Panc1 (cell line): ENCODE measurements at regions not wholly inside any gene's neighbourhood (a gene's known extent, or its start where the extent isn't known, plus 50 kb on each side); places are given as distances from the start of the nearest gene placed in this dataset.

Experiments used
- ATAC-seq: fragments of 200-7000 bp; cut with Tn5 transposase; 2 replicates; pipeline ENCODE4 v1.9.1; 2020; ENCODE audit warnings: mild to moderate bottlenecking, moderate library complexity
- BruUV-seq: library from RNA; stranded (reverse); fragments of 400-500 nt; replicated peaks from 2 replicates; lab custom pipeline; 2021; lab: Mats Ljungman, UMichigan
- CTCF ChIA-PET: fragments of 300-600 bp; sonication (Branson Sonifier 250); formaldehyde crosslinking; loops from one replicate; lab custom pipeline; 2022; ENCODE audit warnings: antibody characterized with exemption; lab: Charles Lee
- POLR2A ChIA-PET: fragments of 300-600 bp; sonication (Branson Sonifier 250); formaldehyde crosslinking; loops from one replicate; lab custom pipeline; 2022; ENCODE audit warnings: antibody characterized with exemption; lab: Charles Lee
- DNase-seq: peaks from one replicate; pipeline ENCODE4 v3.0.0-alpha.2; 2010; ENCODE audit warnings: low read depth, low spot score
- H3K27ac ChIP-seq: 2 replicates; pipeline ENCODE4 v1.5.1; 2011; ENCODE audit warnings: mild to moderate bottlenecking, low read length, inconsistent platforms
- H3K27me3 ChIP-seq: fragments of 200-500 bp; sonication (Bioruptor generic); 2 replicates; pipeline ENCODE4 v1.6.0; 2014; ENCODE audit warnings: low read length, inconsistent platforms; ENCODE audit not compliant: control insufficient read depth, insufficient read depth
- H3K36me3 ChIP-seq: fragments of 200-500 bp; sonication (Bioruptor generic); 2 replicates; pipeline ENCODE4 v1.5.1; 2014; ENCODE audit warnings: inconsistent platforms, mild to moderate bottlenecking, low read length, moderate library complexity; ENCODE audit not compliant: control insufficient read depth, insufficient read depth
- H3K4me1 ChIP-seq: 2 replicates; pipeline ENCODE4 v1.5.1; 2011; ENCODE audit warnings: inconsistent platforms, mild to moderate bottlenecking, low read length, moderate library complexity; ENCODE audit not compliant: control insufficient read depth, insufficient read depth
- H3K4me3 ChIP-seq, 2 experiments: 2 replicates each; pipeline ENCODE4 v1.5.1; 2011 to 2012; ENCODE audit warnings: low read depth in 2 of 2, low read length in 2 of 2, mild to moderate bottlenecking in 2 of 2, inconsistent platforms in 1 of 2, moderate library complexity in 1 of 2
- H3K9me3 ChIP-seq: fragments of 200-500 bp; sonication (Bioruptor generic); 2 replicates; pipeline ENCODE4 v1.5.1; 2014; ENCODE audit warnings: low read depth, mild to moderate bottlenecking, inconsistent platforms, low read length, moderate library complexity; ENCODE audit not compliant: control insufficient read depth, insufficient read depth
- POLR2AphosphoS5 ChIP-seq: IDR thresholded peaks from 2 replicates; pipeline ENCODE4 v1.6.1; 2012; ENCODE audit warnings: mild to moderate bottlenecking, low read depth, low read length, moderate library complexity
- SIN3A ChIP-seq: IDR thresholded peaks from 2 replicates; pipeline ENCODE4 v1.6.1; 2012; ENCODE audit warnings: low read depth, mild to moderate bottlenecking, low read length, moderate library complexity, borderline replicate concordance; ENCODE audit not compliant: insufficient read depth
- TCF7L2 ChIP-seq: IDR thresholded peaks from 2 replicates; pipeline ENCODE4 v1.6.1; 2011; ENCODE audit warnings: mild to moderate bottlenecking, low read depth, low read length, inconsistent platforms
- in situ Hi-C: cut with HindIII; loops from 2 replicates; pipeline ENCODE4 v1.10.0; 2016; ENCODE audit warnings: low sequenced_read_pairs, low pct_unique_long_range_greater_than_20kb
- intact Hi-C: fragments of 100-400 bp; cut with micrococcal nuclease; formaldehyde crosslinking; loops from one replicate; pipeline ENCODE4 v1.10.0; 2022; ENCODE audit not compliant: unreplicated experiment
- TF ChIP-seq, protein P1 (sequence below): fragments of 450-650 bp; IDR thresholded peaks from 2 replicates; pipeline ENCODE4 v1.5.1; 2017; ENCODE audit warnings: mild to moderate bottlenecking
- TF ChIP-seq, protein P2 (sequence below), 2 experiments: IDR thresholded peaks; 2 replicates each; pipeline ENCODE4 v1.6.1; 2011 to 2012; ENCODE audit warnings: low read depth in 2 of 2, control low read depth in 1 of 2, low read length in 1 of 2, mild to moderate bottlenecking in 1 of 2, moderate library complexity in 1 of 2; ENCODE audit not compliant: insufficient read depth in 1 of 2

DNA sequence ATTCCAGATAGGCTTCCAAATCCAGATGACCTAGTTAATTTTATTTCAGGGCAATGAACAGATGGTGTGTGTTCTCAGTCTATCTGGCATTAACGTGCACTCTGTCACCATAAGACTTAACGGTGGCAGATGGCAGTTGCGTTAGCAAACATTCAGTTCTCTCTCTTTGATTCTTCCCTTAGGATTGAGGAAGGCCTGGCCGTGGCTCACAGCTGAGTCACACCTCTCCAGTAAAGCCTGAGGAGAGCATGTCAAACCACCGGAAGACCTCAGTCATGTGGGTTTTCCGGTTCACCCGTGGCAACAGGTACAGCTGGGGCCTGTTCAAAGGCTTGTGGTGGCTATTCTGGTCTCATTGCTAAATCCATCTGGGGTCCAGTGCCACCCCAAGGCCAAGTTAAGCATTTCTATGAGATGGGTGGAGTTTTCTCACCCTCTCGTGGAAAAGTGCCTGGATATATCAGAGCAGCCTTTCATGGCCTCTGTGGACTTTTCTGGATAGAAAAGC lies 545.1 kb upstream of the ATP2B1 start:
- POLR2A ChIA-PET = no interaction called here
- H3K4me1 ChIP-seq = no peaks in the 10 kb centered on the region

DNA sequence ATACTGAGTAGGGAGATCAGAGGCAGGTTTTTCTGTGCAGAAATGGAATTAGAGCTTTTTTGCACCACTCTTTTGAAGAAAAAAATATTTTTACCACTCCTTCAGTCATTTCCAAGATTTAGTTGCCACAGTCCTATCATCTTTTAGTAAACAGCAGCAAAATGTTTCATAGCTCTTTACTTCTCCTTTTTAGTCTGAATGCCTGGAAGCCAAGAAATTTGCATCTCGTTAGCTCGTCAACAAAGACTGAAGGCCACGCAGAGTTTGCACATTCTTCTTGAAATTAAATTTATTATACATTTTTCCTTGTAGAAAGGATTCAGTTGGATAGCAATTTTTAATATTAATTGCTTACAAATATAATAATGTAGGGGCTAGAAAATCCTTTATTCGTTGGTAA lies 544.5 kb upstream of the ATP2B1 start:
- CTCF ChIA-PET = no interaction called here
- ATAC-seq (no peak), DNase-seq (no peak)
- Histone ChIP-seq H3K4me1 (no peaks in the 10 kb centered on the region), H3K9me3 (no peaks in the 10 kb centered on the region), H3K27ac (no peak overlapping the region), H3K27me3 (no peaks in the 10 kb centered on the region), H3K4me3 (no peak overlapping the region), H3K36me3 (no peaks in the 10 kb centered on the region)
- BruUV-seq = no TSS peak
- in situ Hi-C loops = no loop called here
- TF ChIP-seq TCF7L2 (no peak), SIN3A (no peak), POLR2AphosphoS5 (no peak)
- TF ChIP-seq, protein P1, sequence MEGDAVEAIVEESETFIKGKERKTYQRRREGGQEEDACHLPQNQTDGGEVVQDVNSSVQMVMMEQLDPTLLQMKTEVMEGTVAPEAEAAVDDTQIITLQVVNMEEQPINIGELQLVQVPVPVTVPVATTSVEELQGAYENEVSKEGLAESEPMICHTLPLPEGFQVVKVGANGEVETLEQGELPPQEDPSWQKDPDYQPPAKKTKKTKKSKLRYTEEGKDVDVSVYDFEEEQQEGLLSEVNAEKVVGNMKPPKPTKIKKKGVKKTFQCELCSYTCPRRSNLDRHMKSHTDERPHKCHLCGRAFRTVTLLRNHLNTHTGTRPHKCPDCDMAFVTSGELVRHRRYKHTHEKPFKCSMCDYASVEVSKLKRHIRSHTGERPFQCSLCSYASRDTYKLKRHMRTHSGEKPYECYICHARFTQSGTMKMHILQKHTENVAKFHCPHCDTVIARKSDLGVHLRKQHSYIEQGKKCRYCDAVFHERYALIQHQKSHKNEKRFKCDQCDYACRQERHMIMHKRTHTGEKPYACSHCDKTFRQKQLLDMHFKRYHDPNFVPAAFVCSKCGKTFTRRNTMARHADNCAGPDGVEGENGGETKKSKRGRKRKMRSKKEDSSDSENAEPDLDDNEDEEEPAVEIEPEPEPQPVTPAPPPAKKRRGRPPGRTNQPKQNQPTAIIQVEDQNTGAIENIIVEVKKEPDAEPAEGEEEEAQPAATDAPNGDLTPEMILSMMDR = no peak
- TF ChIP-seq, protein P2, sequence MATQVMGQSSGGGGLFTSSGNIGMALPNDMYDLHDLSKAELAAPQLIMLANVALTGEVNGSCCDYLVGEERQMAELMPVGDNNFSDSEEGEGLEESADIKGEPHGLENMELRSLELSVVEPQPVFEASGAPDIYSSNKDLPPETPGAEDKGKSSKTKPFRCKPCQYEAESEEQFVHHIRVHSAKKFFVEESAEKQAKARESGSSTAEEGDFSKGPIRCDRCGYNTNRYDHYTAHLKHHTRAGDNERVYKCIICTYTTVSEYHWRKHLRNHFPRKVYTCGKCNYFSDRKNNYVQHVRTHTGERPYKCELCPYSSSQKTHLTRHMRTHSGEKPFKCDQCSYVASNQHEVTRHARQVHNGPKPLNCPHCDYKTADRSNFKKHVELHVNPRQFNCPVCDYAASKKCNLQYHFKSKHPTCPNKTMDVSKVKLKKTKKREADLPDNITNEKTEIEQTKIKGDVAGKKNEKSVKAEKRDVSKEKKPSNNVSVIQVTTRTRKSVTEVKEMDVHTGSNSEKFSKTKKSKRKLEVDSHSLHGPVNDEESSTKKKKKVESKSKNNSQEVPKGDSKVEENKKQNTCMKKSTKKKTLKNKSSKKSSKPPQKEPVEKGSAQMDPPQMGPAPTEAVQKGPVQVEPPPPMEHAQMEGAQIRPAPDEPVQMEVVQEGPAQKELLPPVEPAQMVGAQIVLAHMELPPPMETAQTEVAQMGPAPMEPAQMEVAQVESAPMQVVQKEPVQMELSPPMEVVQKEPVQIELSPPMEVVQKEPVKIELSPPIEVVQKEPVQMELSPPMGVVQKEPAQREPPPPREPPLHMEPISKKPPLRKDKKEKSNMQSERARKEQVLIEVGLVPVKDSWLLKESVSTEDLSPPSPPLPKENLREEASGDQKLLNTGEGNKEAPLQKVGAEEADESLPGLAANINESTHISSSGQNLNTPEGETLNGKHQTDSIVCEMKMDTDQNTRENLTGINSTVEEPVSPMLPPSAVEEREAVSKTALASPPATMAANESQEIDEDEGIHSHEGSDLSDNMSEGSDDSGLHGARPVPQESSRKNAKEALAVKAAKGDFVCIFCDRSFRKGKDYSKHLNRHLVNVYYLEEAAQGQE (IDR thresholded peaks at IDR 0.05; ENCODE audit: insufficient read depth in 1 of 2, low read depth in 2 of 2, low read length in 1 of 2) = no peak
- POLR2A ChIA-PET = no interaction called here
- intact Hi-C loops = no loop called here

More for the DNA sequence above, 545.1 kb upstream of the ATP2B1 start:
- intact Hi-C loops = no loop called here
- no peaks in the 10 kb centered on the region for H3K27me3 ChIP-seq
- TF ChIP-seq, protein P2 (IDR thresholded peaks at IDR 0.05; ENCODE audit: insufficient read depth in 1 of 2, low read depth in 2 of 2, low read length in 1 of 2) = no peak
- TF ChIP-seq TCF7L2 (no peak), POLR2AphosphoS5 (no peak), SIN3A (no peak)
- TF ChIP-seq, protein P1 = no peak
- in situ Hi-C loops = no loop called here
- no peak overlapping the region for H3K4me3 ChIP-seq
- no peak overlapping the region for H3K27ac ChIP-seq
- CTCF ChIA-PET = no interaction called here
- no peaks in the 10 kb centered on the region for H3K36me3 ChIP-seq
- H3K9me3 ChIP-seq = no peaks in the 10 kb centered on the region
- ATAC-seq (no peak), DNase-seq (peak; percentile 7)
- no TSS peak for BruUV-seq
